HG03439 (cell line): ENCODE measurements at regions not wholly inside any gene's neighbourhood (a gene's known extent, or its start where the extent isn't known, plus 50 kb on each side); places are given as distances from the start of the nearest gene placed in this dataset.

Experiments used
- ATAC-seq: cut with Tn5 transposase; IDR thresholded peaks from one replicate; pipeline ENCODE4 v1.9.1; 2021; ENCODE audit warnings: mild to moderate bottlenecking, moderate library complexity; ENCODE audit not compliant: unreplicated experiment

DNA sequence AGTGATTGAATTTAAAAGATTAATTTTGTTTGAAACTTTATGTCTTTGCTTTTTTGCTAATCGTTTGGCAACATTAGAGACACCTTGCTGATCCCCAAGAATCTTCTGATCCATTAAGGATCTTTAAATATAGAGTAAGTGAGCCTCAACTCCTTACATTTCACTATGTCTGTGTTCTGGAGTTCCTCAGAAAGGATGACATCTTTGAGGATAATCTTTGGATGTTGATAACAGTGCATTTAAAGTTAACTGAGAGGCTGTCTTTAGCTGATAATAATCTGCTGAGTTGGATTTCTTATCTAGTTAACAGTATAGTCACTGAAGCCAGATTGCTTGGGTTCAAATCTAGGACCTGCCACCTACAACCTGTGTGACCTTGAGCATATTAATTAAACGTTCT, 221.6 kb upstream of the EMCN start:
- ATAC-seq, result no peak

GRCh38 chr4:100738196-100739165, 220.7 kb upstream of the EMCN start:
- no peak for ATAC-seq

DNA sequence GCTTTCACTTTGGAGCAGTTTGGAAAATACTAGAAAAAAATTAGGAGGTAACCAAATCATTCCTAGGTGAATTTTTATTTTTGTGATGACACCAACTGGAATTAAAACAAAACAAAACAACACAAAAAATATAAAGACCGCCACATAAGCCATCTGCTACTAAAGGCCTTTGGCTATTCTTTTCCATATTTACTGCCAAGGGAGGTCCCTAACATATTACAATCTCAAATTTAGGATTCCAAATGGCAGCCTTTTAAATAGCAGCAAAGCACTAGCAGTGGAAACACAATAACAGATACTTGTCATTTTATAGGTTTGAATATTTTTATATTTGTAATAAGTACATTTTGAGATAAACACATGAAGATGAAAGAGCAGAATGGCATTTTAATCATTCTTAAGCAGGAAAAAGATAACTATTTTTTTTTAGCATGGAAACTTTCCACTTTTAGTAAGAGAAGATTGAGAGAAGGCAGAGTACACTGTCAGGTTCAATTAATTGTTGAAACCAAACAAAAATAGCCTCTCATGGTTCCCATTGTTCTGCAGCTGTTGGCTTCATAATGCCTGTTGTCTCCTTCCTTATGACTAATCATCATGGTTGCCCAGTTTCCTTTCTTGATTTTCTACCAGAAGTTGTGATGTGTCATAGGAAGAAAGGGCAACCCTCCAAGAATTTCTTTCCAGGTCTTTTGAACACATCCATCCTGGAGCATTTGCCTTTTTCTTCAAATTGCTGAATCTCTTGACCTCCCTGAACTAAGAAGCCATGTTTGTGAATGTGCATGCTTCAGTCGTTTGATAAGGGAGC, 219.0 kb upstream of the EMCN start:
- no peak for ATAC-seq

GRCh38 chr4:100728861-100729260, 211.0 kb upstream of the EMCN start:
- ATAC-seq, result no peak

DNA sequence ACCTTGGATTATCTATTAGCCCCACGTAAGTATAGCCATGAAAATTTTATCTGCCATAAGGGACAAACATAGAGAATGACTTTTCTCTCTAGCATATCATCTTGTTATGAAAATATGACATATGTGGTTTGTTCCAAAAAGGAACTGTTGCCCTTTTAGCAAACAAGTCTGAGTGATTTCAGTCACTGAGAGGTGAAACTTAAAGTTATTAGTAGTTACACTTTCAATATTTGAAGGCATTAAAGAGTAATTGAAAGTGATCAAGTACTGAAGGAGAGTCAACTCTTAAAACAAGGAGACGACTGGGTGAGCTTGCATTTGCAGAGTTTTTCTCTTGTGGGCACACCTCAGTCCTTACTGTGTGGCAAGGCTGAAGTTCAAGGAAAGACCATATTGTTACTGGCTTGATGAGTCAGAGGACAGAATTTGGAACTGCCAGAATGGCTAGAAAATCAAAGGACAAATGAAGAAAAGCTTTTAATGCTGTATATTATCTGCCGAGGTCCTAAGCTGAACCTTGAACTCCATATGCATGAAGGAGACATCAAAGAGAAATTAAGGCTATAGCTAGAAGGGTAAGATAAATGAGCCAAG, 205.1 kb upstream of the EMCN start:
- ATAC-seq, result peak; percentile 84

DNA sequence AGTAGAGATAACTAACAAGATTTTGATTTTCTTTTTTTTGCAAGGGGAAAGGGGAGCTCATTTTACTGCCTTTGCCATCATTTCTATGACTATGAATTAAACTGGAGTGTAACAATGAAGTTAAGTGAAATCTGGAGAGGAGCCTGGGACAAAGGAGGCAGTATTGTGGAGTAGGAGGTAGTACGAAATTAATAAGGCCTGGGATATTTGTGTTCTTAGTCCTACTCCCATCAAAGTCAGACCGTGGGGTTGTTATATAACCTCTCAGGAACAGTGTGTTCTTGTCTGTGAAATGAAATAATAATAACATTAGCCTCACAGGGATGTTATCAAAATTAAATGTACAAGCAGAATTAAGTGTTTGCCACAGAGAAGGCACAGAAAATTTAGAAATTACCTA, 204.3 kb upstream of the EMCN start:
- ATAC-seq, result no peak

DNA sequence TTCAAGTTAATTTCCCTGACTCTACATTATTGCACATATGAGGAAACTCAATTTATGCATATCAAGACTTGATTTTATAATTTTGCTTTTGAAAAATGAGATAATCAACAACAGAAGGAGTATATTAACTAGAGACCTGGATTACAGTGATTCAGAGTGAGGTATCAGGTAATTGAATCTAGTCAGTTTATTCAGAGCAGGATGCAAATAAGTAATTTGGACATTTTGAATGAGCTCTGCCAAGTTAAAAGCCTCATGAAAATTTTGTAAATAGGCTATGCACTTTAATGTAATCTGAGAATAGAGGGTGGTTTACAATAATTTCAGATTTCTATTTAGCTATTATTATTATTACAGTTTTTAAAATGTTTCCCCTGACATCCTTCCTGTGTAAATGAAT, 203.7 kb upstream of the EMCN start:
- no peak for ATAC-seq

GRCh38 chr4:100721077-100721476, 203.3 kb upstream of the EMCN start:
- ATAC-seq, result no peak

DNA sequence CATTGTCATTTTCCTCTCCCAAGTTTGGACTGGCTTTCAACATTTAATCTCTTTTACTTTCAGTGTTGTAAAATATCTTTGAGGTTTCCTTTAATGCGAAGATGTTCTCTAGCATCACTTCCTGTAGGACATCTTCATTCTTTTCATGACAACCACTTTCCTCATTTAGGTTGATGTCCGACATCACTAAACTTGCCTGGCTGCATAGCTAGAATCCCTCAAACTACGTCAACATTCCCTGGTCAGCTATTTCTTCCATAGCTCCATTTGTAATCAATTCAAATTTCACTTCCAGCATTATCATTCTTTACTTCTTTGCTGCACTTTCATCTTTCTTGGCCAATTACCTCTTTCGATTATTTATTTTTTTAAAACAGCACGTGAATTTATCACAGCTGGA, 198.6 kb upstream of the EMCN start:
- no peak for ATAC-seq

DNA sequence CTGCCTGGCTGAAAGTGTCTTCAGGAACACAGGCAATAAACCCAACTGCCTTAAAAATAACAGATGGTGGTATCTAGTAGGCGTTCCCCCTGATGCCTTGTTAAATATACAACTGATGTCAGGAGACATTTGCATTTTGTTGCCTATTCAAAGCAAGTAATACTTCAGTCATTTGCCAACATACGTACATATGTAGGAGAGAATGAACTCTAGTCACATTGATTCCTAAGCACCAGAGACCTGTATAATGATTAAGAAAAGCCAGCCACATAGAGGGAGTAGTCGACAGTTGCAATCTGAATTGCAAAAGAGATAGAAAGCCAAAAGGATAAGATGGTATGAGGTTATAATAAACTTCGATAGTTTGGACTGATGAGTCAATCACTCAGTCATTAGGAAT, 191.0 kb upstream of the EMCN start:
- ATAC-seq, result no peak

DNA sequence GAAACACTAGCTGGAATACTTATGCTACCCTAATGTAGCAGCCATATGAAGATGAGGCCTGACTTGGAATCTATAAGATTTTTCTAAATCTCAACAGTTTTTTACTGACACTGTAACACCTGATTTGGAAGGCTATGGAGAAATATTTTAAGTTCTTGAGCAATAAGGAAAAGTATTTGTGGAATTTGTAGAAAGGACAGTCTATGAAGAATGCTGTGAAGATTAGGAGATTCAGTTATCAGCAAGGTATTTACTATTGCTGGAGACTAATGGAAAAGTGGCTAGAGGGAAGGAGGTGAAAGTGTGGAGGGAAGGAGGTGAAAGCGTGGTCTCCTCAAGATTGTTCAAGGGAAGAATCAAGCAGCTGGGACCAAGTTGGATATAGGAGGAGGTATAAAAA, 190.0 kb upstream of the EMCN start:
- no peak for ATAC-seq

DNA sequence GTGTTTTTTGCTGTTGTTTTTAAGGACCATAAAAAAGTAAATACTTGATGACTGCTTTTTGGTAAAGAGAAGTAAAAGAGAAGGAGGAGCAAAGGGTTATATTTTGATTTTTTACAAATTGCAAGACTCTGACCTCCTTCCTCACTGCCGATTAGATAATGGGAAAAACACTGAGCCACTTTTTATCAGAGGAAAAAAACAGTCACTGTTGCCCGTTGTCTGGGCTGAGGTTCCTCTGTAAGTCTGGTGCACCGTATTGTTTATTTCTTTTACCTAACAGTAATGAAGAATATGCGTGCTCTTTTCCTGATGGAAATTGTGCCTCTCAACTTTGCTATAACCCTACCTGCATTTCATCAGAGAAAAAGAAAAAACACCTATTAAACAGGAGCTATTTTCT, 178.7 kb upstream of the EMCN start:
- ATAC-seq, result no peak

GRCh38 chr4:100695871-100696270, 178.0 kb upstream of the EMCN start:
- ATAC-seq, result no peak

DNA sequence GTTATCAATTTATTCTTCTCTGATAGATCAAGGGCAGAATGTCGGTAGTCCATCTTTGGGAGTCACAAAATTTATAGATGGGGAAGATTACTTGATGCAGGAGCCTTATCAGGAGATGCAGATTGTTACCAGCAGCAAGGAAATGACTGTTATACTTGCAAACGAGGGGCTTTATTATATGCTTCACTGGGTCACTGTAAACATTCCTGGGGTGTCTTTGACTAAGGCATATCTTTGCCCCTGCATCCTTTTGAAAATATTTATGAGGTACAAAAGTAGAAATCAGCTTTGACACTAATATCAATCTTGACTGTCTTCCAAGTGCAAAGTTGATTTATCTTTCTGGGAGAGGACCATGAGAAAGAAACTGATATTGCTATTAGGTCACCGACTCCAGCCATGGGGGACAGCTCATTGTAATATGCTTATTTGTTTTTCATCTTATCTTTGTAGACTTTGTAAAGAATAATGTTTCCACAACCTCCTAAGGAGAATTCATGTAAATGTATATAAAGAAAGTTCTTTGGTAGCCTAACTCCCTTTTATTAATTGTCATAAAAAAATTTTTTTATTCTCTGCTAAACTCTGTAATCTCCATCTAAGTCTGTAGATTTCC, 177.3 kb upstream of the EMCN start:
- no peak for ATAC-seq

GRCh38 chr4:100694467-100694866, 176.6 kb upstream of the EMCN start:
- ATAC-seq, result no peak

DNA sequence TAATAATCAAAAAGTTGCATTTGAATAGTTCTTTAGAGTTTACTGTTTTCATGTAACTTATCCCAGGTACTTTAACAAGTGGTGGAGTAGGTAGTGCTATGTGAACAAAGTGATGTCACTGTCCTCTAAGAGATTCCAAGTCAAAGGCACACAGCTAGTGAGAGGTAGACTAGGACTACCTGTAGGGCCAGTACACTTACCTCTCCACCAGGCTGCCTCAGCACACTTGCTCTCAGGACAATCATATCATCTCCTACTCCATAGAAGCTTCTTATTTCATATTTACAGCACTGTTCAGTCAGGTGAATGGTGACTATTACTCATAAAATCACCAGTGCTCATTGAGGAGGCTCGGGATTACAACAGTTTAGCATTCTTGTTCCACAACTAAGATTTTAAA, 173.0 kb upstream of the EMCN start:
- no peak for ATAC-seq

DNA sequence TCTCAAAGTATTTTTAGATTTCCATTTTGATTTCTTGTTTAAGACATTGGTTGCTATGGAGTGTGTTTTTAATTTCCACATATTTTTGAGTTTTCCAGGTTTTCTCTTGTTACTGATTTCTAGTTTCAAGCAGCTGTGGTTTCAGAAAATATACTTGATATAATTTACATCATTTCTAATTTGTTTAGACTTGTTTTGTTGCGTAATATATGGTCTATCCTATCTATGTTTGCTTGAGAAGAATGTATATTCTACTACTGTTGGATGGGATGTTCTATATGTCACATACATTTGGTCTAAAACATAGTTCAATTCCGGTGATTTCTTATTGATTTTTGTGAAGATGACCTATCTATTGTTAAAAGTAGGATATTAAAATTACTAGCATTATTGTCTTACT, 170.5 kb upstream of the EMCN start:
- no peak for ATAC-seq

DNA sequence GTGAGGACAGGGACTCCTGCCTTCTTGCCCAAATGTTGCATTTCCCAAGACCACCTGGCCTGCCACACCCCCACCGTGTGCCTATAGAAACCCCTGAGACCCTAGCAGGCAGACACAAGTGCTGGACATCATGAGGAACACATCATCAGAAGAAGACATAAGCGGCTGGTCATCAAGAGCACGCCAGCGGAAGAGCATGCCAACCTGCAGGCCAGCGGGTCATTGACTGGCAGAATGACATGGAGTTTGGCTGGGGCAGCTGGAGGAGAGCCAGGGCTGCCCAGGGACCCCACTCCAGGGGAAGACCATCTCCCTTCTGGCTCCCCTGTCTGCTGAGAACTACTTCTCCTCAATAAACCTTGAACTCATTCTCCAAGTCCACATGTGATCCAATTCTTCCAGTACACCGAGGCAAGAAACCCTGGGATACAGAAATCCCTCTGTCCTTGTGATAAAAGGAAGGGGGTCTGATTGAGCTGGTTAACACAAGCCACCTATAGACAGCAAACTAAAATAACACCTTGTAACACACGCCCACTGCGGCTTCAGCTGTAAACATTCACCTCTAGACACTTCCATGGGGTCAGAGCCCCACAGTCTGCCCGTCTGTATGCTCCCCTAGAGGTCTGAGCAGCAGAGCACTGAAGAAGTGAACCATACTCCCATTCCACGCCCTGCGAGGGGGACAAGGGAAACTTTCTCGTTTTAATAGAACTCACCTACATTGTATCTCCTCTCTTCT, 164.8 kb upstream of the EMCN start:
- no peak for ATAC-seq

DNA sequence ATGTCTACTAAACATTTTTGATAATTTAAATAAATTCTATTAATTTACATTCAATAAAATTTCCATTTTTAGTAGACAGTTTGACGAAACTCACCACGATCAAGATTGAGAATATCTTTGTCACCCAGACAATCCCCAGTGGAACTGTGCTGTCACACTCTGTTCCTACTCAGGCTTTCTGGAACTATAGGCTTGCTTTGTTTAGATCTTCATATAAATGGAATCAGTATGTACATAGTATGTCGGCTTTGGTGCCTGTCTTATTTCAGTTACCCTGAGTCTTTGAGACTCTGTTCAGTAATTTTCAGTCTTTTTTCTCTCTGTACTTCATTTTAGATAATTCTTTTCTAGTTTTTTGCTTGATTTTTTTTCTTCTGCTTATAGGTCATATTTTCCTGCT, 163.5 kb upstream of the EMCN start:
- ATAC-seq, result no peak

DNA sequence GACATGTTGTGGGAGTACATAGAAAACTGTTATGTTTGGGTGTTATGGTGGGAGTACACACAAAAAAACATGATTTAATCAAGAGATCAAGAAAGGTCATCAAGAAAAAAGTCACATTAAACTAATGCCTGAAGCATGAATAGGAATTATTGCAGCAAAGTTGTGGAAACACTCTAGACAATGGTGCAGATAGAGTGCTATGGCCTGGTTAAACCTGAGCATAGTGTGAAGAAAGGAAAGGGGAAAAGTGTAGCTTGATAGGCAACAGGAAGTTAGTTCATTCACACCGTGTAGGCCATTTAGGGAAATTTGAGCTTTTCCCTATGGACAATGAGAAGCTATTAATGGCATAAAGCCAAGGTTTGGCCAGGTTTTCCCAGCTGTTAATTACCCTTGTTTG, 162.1 kb upstream of the EMCN start:
- no peak for ATAC-seq

DNA sequence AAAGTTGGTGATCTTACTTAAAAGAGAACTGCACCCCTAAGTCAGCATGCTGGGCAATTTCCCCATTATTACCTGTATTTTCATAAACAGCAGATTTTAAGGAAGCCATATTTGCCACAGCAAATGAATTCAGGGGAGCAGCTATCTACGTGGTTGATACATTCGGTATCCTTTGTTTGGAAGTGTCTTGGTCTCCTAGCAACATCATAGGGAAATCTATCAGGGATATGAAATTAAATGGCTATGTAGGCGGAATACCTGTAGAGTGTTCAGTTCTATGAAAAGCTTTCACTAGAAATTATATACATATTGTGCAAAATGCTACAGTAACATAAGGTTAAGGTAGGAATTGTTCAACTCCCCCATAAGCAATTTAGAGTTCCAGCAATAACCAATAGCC, 157.2 kb upstream of the EMCN start:
- no peak for ATAC-seq
